Erythroblast (primary cell): ENCODE measurements at regions not wholly inside any gene's neighbourhood (a gene's known extent, or its start where the extent isn't known, plus 50 kb on each side); places are given as distances from the start of the nearest gene placed in this dataset.

Source experiments
- GATA1 ChIP-seq: IDR thresholded peaks from 2 replicates; pipeline ENCODE4 v1.6.1; 2011; ENCODE audit warnings: low read depth, mild to moderate bottlenecking, control low read depth, low read length, moderate library complexity
- POLR2A ChIP-seq: IDR thresholded peaks from 2 replicates; pipeline ENCODE4 v1.6.1; 2011; ENCODE audit warnings: mild to moderate bottlenecking, low read length

- TF ChIP-seq POLR2A = no peak
- TF ChIP-seq GATA1 = no peak
Observed at GRCh38 chr11:86171627-86172026, 72.9 kb upstream of the EED start.
